ENCODE measurements at regions not wholly inside any gene's neighbourhood (a gene's known extent, or its start where the extent isn't known, plus 50 kb on each side); places are given as distances from the start of the nearest gene placed in this dataset.

- no peak for DNase-seq (ENCODE audit: extremely low spot score)
- ChIA-PET CTCF (no interaction called here), POLR2A (no interaction called here)
- TF ChIP-seq ZNF384 (IDR thresholded peaks at IDR 0.05) (no peak), L3MBTL2 (conservative IDR thresholded peaks at IDR 0.05) (no peak), CTBP1 (IDR thresholded peaks at IDR 0.05; ENCODE audit: borderline replicate concordance) (no peak), LEF1 (IDR thresholded peaks at IDR 0.05; ENCODE audit: borderline replicate concordance) (no peak), FOXA1 (IDR thresholded peaks at IDR 0.05) (no peak), SP1 (IDR thresholded peaks at IDR 0.05) (no peak), FOXK2 (IDR thresholded peaks at IDR 0.05) (no peak), NFRKB (IDR thresholded peaks at IDR 0.05) (no peak), HDGF (IDR thresholded peaks at IDR 0.05; ENCODE audit: borderline replicate concordance) (no peak), ELF4 (IDR thresholded peaks at IDR 0.05) (no peak), ARNT (IDR thresholded peaks at IDR 0.05) (no peak), TARDBP (IDR thresholded peaks at IDR 0.05) (no peak), SUZ12 (IDR thresholded peaks at IDR 0.05) (no peak), FOXM1 (IDR thresholded peaks at IDR 0.05; ENCODE audit: borderline replicate concordance) (no peak), BHLHE40 (IDR thresholded peaks at IDR 0.05; ENCODE audit: borderline replicate concordance) (no peak)
- TF ChIP-seq, protein P1, sequence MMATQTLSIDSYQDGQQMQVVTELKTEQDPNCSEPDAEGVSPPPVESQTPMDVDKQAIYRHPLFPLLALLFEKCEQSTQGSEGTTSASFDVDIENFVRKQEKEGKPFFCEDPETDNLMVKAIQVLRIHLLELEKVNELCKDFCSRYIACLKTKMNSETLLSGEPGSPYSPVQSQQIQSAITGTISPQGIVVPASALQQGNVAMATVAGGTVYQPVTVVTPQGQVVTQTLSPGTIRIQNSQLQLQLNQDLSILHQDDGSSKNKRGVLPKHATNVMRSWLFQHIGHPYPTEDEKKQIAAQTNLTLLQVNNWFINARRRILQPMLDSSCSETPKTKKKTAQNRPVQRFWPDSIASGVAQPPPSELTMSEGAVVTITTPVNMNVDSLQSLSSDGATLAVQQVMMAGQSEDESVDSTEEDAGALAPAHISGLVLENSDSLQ (IDR thresholded peaks at IDR 0.05), result no peak
These were observed 51.3 kb downstream of the BLTP1 start for GRCh38 chr4:122203407-122203806.

DNA sequence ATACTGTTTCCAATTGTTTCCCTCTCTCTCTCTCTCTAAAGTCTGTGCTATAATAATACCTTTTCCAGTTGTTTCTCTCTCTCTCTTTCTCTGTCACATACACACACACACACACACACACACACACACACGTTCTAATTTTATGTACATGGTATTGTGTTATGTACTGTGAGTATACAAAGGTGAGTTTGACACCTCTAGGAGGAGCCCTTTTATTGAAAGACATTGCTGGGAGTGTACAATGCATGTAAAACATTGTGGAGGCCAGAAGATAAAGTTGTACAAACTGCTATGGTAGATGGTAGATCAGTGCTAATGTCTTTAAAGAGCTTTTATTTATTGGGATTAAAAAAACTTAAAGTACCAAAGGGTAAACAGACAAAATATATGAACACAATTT lies 53.6 kb downstream of the BLTP1 start:
- CTCF ChIA-PET, result no interaction called here
- no peak for DNase-seq (ENCODE audit: extremely low spot score)
- POLR2A ChIA-PET, result no interaction called here
- TF ChIP-seq SP1 (IDR thresholded peaks at IDR 0.05), result no peak

DNA sequence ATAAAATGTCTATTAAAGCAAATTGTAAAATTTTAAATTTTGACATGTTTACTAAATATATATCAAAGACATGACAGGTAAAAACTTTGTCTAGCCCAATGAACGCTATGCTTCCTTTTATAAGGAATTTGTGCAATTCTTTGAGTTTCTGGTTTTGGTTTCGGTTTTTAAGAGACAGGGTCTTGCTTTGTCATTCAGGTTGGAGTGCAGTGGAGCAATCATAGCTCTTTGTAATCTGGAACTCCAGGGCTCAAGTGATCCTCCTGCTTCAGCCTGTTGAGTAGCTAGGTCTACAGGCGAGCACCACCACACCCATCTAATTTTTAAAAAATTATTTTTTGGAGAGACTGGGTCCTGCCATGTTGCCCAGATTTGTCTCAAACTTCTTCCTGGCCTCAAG lies 60.7 kb downstream of the BLTP1 start:
- no peak for DNase-seq (ENCODE audit: extremely low spot score)
- ChIA-PET POLR2A (no interaction called here), CTCF (no interaction called here)
- TF ChIP-seq ARNT (IDR thresholded peaks at IDR 0.05), result no peak
- TF ChIP-seq CTBP1 (IDR thresholded peaks at IDR 0.05; ENCODE audit: borderline replicate concordance), result no peak
- no peak for TF ChIP-seq FOXM1 (IDR thresholded peaks at IDR 0.05; ENCODE audit: borderline replicate concordance)
- no peak for TF ChIP-seq LEF1 (IDR thresholded peaks at IDR 0.05; ENCODE audit: borderline replicate concordance)
- TF ChIP-seq SUZ12 (IDR thresholded peaks at IDR 0.05), result no peak
- no peak for TF ChIP-seq FOXK2 (IDR thresholded peaks at IDR 0.05)
- TF ChIP-seq BHLHE40 (IDR thresholded peaks at IDR 0.05; ENCODE audit: borderline replicate concordance), result no peak
- TF ChIP-seq, protein P1 (IDR thresholded peaks at IDR 0.05), result no peak
- no peak for TF ChIP-seq L3MBTL2 (conservative IDR thresholded peaks at IDR 0.05)
- no peak for TF ChIP-seq ZNF384 (IDR thresholded peaks at IDR 0.05)
- no peak for TF ChIP-seq TARDBP (IDR thresholded peaks at IDR 0.05)
- no peak for TF ChIP-seq NFRKB (IDR thresholded peaks at IDR 0.05)
- no peak for TF ChIP-seq SP1 (IDR thresholded peaks at IDR 0.05)
- no peak for TF ChIP-seq ELF4 (IDR thresholded peaks at IDR 0.05)
- no peak for TF ChIP-seq FOXA1 (IDR thresholded peaks at IDR 0.05)
- TF ChIP-seq HDGF (IDR thresholded peaks at IDR 0.05; ENCODE audit: borderline replicate concordance), result no peak

DNA sequence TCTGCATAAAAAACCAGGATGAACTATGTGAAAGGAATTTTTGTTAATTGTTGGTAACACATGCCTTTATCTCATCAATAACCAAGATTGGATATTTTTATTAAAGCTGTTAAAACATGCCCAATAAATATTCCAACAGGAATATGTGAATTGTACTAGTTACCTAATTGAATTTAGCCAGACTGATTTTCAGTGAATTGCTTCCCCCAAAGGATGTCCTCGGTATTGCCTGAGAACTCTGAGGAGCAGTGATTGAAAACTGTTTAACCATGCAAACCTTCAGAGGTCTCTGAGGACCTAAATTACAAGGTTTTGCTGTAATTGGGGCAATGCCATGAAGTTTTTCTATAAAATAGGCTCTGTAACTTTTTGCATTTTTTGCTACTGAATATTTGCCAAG lies 66.6 kb downstream of the BLTP1 start:
- ChIA-PET POLR2A (no interaction called here), CTCF (interaction anchor here (0.6 to 0.8 kb wide), 2 partner anchors 252 to 318 kb away, joined by 3 to 4 read pairs; no protein-coding TSS in a partner anchor)
- TF ChIP-seq FOXM1 (IDR thresholded peaks at IDR 0.05; ENCODE audit: borderline replicate concordance), result no peak
- no peak for TF ChIP-seq L3MBTL2 (conservative IDR thresholded peaks at IDR 0.05)
- no peak for TF ChIP-seq ELF4 (IDR thresholded peaks at IDR 0.05)
- peak; percentile 25 for DNase-seq (ENCODE audit: extremely low spot score)

DNA sequence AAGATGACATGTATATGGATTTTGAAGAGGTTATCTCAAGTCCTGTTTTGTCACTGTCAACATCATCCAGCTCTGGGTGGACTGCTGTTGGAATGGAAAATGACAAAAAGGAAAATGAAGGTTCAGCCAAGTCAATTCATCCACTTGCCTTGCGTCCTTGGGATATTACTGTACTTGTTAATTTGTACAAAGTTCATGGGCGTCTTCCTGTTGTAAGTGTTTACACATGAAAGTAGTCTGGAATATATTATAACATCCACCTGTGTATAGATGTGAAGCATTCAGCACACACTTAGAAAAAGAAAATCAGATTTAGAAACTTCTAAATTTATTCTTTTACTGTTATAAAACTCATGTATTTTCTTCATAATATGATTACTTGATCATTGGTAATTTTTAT lies 67.2 kb downstream of the BLTP1 start:
- TF ChIP-seq NFRKB (IDR thresholded peaks at IDR 0.05) (no peak), FOXM1 (IDR thresholded peaks at IDR 0.05; ENCODE audit: borderline replicate concordance) (no peak), ARNT (IDR thresholded peaks at IDR 0.05) (no peak), SUZ12 (IDR thresholded peaks at IDR 0.05) (no peak), LEF1 (IDR thresholded peaks at IDR 0.05; ENCODE audit: borderline replicate concordance) (no peak), ZNF384 (IDR thresholded peaks at IDR 0.05) (no peak)
- no peak for DNase-seq (ENCODE audit: extremely low spot score)
- CTCF ChIA-PET, result interaction anchor here (0.6 to 0.8 kb wide), 2 partner anchors 253 to 319 kb away, joined by 3 to 4 read pairs; no protein-coding TSS in a partner anchor
- POLR2A ChIA-PET, result no interaction called here

DNA sequence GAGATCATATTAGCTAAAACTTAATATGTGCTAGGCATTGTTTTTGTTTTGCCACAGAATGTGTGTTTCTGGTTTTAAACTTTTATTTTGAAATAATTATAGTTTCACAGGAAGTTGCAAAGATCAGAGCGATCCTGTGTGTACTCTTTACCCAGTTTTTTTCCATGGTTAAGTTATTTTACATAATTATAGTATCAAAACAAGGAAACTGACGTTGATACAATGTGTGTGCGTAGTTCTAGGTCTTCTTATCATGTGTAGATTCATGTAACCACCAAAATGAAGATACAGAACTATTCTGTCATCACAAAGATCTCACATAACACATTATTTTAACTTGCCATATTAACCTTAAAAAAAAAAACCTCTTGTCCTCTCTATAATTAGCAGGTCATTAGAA lies 69.2 kb downstream of the BLTP1 start:
- POLR2A ChIA-PET, result no interaction called here
- CTCF ChIA-PET, result no interaction called here
- TF ChIP-seq NFRKB (IDR thresholded peaks at IDR 0.05) (no peak), FOXM1 (IDR thresholded peaks at IDR 0.05; ENCODE audit: borderline replicate concordance) (no peak), SP1 (IDR thresholded peaks at IDR 0.05) (no peak)
- DNase-seq (ENCODE audit: extremely low spot score), result no peak

DNA sequence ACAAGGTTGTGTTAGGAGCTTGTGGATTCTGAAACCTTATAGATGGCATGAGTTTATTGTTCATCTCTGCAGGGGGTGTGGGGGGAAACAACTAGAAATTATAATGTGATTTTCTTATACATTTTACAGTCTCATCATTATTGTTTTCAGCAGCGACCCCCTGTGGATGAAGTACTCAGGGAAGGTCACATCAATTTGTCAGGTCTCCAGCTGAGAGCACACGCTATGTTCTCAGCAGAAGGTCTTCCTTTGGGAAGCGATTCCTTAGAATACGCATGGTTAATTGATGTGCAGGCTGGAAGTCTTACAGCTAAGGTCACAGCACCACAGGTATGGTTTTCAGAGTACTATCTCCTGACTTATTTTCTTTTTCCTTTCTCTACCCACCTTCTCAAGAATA lies 72.2 kb downstream of the BLTP1 start:
- POLR2A ChIA-PET, result no interaction called here
- TF ChIP-seq HDGF (IDR thresholded peaks at IDR 0.05; ENCODE audit: borderline replicate concordance) (no peak), FOXM1 (IDR thresholded peaks at IDR 0.05; ENCODE audit: borderline replicate concordance) (no peak), L3MBTL2 (conservative IDR thresholded peaks at IDR 0.05) (no peak), ARNT (IDR thresholded peaks at IDR 0.05) (peak; percentile 5; the same call in 1 of the 2 replicates), NFRKB (IDR thresholded peaks at IDR 0.05) (no peak)
- CTCF ChIA-PET, result interaction anchor here (0.5 to 0.7 kb wide), 2 partner anchors 168 to 324 kb away, joined by 3 to 5 read pairs; no protein-coding TSS in a partner anchor
- peak; percentile 37 for DNase-seq (ENCODE audit: extremely low spot score)

DNA sequence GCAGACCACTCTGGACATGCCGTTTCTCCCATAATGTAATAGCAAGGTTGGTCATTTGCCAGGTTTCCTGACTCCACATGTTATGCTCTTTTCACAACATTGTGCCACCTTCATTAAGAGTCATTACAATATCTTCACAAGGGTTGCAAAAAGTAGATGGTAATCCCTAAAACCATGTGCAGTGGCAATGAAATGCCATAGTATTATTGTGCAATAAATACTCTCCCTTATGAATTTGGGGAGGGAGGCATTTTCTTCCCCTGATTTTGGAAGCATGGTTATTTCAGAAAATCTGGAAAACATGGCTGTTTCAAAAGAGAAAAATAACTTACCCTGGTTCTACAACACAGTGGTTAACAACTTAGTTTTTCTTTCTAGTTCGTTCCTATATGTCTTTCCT lies 75.1 kb downstream of the BLTP1 start:
- no peak for DNase-seq (ENCODE audit: extremely low spot score)
- TF ChIP-seq ZNF384 (IDR thresholded peaks at IDR 0.05) (no peak), SUZ12 (IDR thresholded peaks at IDR 0.05) (no peak), HDGF (IDR thresholded peaks at IDR 0.05; ENCODE audit: borderline replicate concordance) (no peak), CTBP1 (IDR thresholded peaks at IDR 0.05; ENCODE audit: borderline replicate concordance) (no peak), NFRKB (IDR thresholded peaks at IDR 0.05) (no peak), L3MBTL2 (conservative IDR thresholded peaks at IDR 0.05) (no peak), SP1 (IDR thresholded peaks at IDR 0.05) (no peak), BHLHE40 (IDR thresholded peaks at IDR 0.05; ENCODE audit: borderline replicate concordance) (no peak)
- TF ChIP-seq, protein P1 (IDR thresholded peaks at IDR 0.05), result no peak
- POLR2A ChIA-PET, result no interaction called here
- CTCF ChIA-PET, result no interaction called here
